OCI-LY7 (cell line): ENCODE measurements at regions not wholly inside any gene's neighbourhood (a gene's known extent, or its start where the extent isn't known, plus 50 kb on each side); places are given as distances from the start of the nearest gene placed in this dataset.

ENCODE experiments used
- BruUV-seq: library from RNA; stranded (reverse); fragments of 400-500 nt; replicated peaks from 2 replicates; lab custom pipeline; 2021; lab: Mats Ljungman, UMichigan
- CTCF ChIA-PET: fragments of 300-600 bp; sonication (Branson Sonifier 250); formaldehyde crosslinking; loops from one replicate; lab custom pipeline; 2022; ENCODE audit warnings: antibody characterized with exemption; ENCODE audit not compliant: unreplicated experiment; lab: Charles Lee
- POLR2A ChIA-PET: fragments of 300-600 bp; sonication (Branson Sonifier 250); formaldehyde crosslinking; loops from one replicate; lab custom pipeline; 2022; ENCODE audit warnings: antibody characterized with exemption; lab: Charles Lee
- DNase-seq: peaks from one replicate; pipeline ENCODE4 v3.0.0-alpha.2; 2015; ENCODE audit warnings: low spot score
- H2AFZ ChIP-seq: fragments of 200-600 bp; sonication (generic), shearing (Covaris generic); 2 replicates; pipeline ENCODE4 v1.6.1; 2014; ENCODE audit warnings: mild to moderate bottlenecking, antibody characterized with exemption, low read length, moderate library complexity
- H3K27ac ChIP-seq: fragments of 200-600 bp; sonication (generic); 2 replicates; pipeline ENCODE4 v1.5.1; 2014; ENCODE audit warnings: mixed run types, low read depth, mild to moderate bottlenecking, moderate library complexity, low read length, inconsistent platforms; ENCODE audit not compliant: poor library complexity, severe bottlenecking
- H3K36me3 ChIP-seq: fragments of 200-600 bp; sonication (generic); 2 replicates; pipeline ENCODE4 v1.6.1; 2014; ENCODE audit warnings: mild to moderate bottlenecking, antibody characterized with exemption, low read length, moderate library complexity, mixed read lengths; ENCODE audit not compliant: insufficient read depth
- H3K4me1 ChIP-seq: fragments of 200-600 bp; sonication (generic); 2 replicates; pipeline ENCODE4 v1.5.1; 2014; ENCODE audit warnings: mild to moderate bottlenecking, low read length; ENCODE audit not compliant: insufficient read depth, poor library complexity, severe bottlenecking
- H3K4me2 ChIP-seq: fragments of 200-600 bp; sonication (generic); 2 replicates; pipeline ENCODE4 v1.6.1; 2014; ENCODE audit warnings: mild to moderate bottlenecking, low read length
- H3K4me3 ChIP-seq: fragments of 200-600 bp; sonication (generic); 2 replicates; pipeline ENCODE4 v1.5.1; 2014; ENCODE audit warnings: mild to moderate bottlenecking, low read depth, low read length; ENCODE audit not compliant: poor library complexity, severe bottlenecking
- H3K79me2 ChIP-seq: fragments of 200-600 bp; sonication (generic); 2 replicates; pipeline ENCODE4 v1.6.1; 2016; ENCODE audit warnings: low read depth, mild to moderate bottlenecking, low read length, moderate library complexity, mixed read lengths; ENCODE audit not compliant: insufficient read depth
- H3K9me2 ChIP-seq: fragments of 200-600 bp; sonication (generic); 2 replicates; pipeline ENCODE4 v1.6.1; 2016; ENCODE audit warnings: mild to moderate bottlenecking, low read length, mixed read lengths; ENCODE audit not compliant: insufficient read depth
- H3K9me3 ChIP-seq: fragments of 200-600 bp; sonication (generic); 2 replicates; pipeline ENCODE4 v1.6.1; 2014; ENCODE audit warnings: mild to moderate bottlenecking, mixed run types, low read length, mixed read lengths
- H4K20me1 ChIP-seq: fragments of 200-600 bp; sonication (generic); 2 replicates; pipeline ENCODE4 v1.6.1; 2014; ENCODE audit warnings: mild to moderate bottlenecking, antibody characterized with exemption, low read length, moderate library complexity, mixed read lengths; ENCODE audit not compliant: insufficient read depth
- CTCF ChIP-seq: fragments of 200-600 bp; sonication (generic); conservative IDR thresholded peaks from 2 replicates; pipeline ENCODE4 v1.5.1; 2014; ENCODE audit warnings: mild to moderate bottlenecking, antibody characterized with exemption, low read length, moderate library complexity, mixed read lengths
- EZH2phosphoT487 ChIP-seq: fragments of 200-600 bp; sonication (generic); IDR thresholded peaks from 2 replicates; pipeline ENCODE4 v1.6.1; 2018; ENCODE audit warnings: low read depth, borderline replicate concordance, mild to moderate bottlenecking, mixed run types, antibody characterized with exemption, low read length, moderate library complexity, mixed read lengths
- intact Hi-C: fragments of 100-400 bp; cut with micrococcal nuclease; formaldehyde crosslinking; loops from one replicate; pipeline ENCODE4 v1.10.0; 2022; ENCODE audit not compliant: unreplicated experiment

- intact Hi-C loops = no loop called here
- H3K9me2 ChIP-seq = no peaks in the 10 kb centered on the region
- H3K36me3 ChIP-seq = no peaks in the 10 kb centered on the region
- POLR2A ChIA-PET = interaction anchor here (1.6 kb wide), 1 partner anchor 8 kb away, joined by 3 read pairs; no protein-coding TSS in a partner anchor
- H3K79me2 ChIP-seq = no peaks in the 10 kb centered on the region
- no peaks in the 10 kb centered on the region for H3K4me1 ChIP-seq
- TF ChIP-seq CTCF (no peak), EZH2phosphoT487 (no peak)
- no peak overlapping the region for H3K4me3 ChIP-seq
- CTCF ChIA-PET = interaction anchor here (1.0 kb wide), 1 partner anchor 16 kb away, joined by 3 read pairs; no protein-coding TSS in a partner anchor
- no peak for DNase-seq
- H4K20me1 ChIP-seq = no peaks in the 10 kb centered on the region
- H2AFZ ChIP-seq = no peak overlapping the region
- H3K4me2 ChIP-seq = no peak overlapping the region
- BruUV-seq = no TSS peak
- no peaks in the 10 kb centered on the region for H3K9me3 ChIP-seq
- no peak overlapping the region for H3K27ac ChIP-seq
Measured at GRCh38 chr5:159435855-159436254, 105.6 kb upstream of the IL12B start.

GRCh38 chr5:159438092-159438491, 107.8 kb upstream of the IL12B start:
- POLR2A ChIA-PET = no interaction called here

DNA sequence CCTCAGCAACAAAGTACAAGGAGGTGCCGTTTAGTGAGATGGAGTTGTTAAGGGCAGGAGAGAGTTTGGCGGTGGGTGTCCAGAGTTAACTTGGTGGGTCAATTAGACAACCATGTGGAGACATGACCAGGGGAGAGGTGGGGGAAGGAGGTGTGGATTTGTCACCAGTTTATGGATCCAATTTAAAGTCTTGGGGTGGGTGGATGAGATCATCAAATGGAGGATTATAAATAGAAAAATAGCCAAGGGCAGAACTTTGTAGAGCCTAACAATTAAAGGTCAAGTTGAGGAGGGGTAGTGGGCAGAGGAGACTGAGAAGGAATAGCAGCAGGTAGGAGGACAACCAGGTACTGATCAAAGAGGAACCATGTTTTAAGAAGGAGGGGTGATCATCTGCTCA, 108.7 kb upstream of the IL12B start:
- POLR2A ChIA-PET = no interaction called here
- Histone ChIP-seq H3K4me2 (no peak overlapping the region), H3K9me2 (no peaks in the 10 kb centered on the region), H3K36me3 (no peaks in the 10 kb centered on the region), H3K4me1 (no peaks in the 10 kb centered on the region), H3K4me3 (no peak overlapping the region), H3K27ac (no peak overlapping the region), H3K79me2 (no peaks in the 10 kb centered on the region), H4K20me1 (no peaks in the 10 kb centered on the region), H2AFZ (no peak overlapping the region), H3K9me3 (no peaks in the 10 kb centered on the region)
- BruUV-seq = no TSS peak
- CTCF ChIA-PET = no interaction called here
- DNase-seq = no peak
- intact Hi-C loops = no loop called here
- TF ChIP-seq EZH2phosphoT487 = no peak

More at GRCh38 chr5:159438092-159438491, 107.8 kb upstream of the IL12B start:
- CTCF ChIA-PET = no interaction called here
- Histone ChIP-seq H3K9me2 (no peaks in the 10 kb centered on the region), H4K20me1 (no peaks in the 10 kb centered on the region), H3K36me3 (no peaks in the 10 kb centered on the region), H3K27ac (no peak overlapping the region), H3K4me1 (no peaks in the 10 kb centered on the region), H3K9me3 (no peaks in the 10 kb centered on the region), H3K4me2 (no peak overlapping the region), H2AFZ (no peak overlapping the region), H3K79me2 (no peaks in the 10 kb centered on the region), H3K4me3 (no peak overlapping the region)
- intact Hi-C loops = no loop called here
- TF ChIP-seq CTCF (no peak), EZH2phosphoT487 (no peak)
- DNase-seq = no peak
- BruUV-seq = no TSS peak
